ENCODE measurements at regions not wholly inside any gene's neighbourhood (a gene's known extent, or its start where the extent isn't known, plus 50 kb on each side); places are given as distances from the start of the nearest gene placed in this dataset.

DNA sequence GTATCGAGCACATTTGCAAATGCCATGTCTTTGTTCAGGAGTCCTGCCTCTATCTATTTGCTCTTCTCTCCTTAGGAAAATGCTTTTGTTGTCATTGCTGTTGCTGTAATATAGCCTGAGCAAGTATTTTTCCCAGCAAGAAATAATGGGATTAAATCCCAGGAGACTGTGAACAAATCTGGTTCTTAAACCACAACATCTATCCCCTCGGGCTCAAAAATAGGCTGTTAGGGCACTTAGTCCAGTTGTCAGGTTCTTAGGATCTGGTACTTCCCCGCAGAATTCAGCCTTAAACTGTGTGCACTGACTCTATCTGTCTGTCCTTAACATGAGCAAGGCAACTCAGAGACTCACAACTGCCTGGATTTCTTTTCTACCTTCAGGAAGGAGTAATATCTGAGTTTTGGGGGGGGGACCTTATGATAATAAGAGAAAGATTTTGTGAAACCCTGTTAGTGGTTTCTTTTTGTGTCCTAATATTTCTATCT is 437.5 kb downstream of the HTR1B start:
- Histone ChIP-seq H3K4me3 (no peak overlapping the region), H3K4me1 (no peaks in the 10 kb centered on the region), H3K9me3 (no peaks in the 10 kb centered on the region), H3K27me3 (no peaks in the 10 kb centered on the region), H3K36me3 (no peaks in the 10 kb centered on the region), H3K27ac (no peak overlapping the region)
- TF ChIP-seq POLR2A (IDR thresholded peaks at IDR 0.05) (no peak), CTCF (IDR thresholded peaks at IDR 0.05) (no peak)
- no peak for DNase-seq

DNA sequence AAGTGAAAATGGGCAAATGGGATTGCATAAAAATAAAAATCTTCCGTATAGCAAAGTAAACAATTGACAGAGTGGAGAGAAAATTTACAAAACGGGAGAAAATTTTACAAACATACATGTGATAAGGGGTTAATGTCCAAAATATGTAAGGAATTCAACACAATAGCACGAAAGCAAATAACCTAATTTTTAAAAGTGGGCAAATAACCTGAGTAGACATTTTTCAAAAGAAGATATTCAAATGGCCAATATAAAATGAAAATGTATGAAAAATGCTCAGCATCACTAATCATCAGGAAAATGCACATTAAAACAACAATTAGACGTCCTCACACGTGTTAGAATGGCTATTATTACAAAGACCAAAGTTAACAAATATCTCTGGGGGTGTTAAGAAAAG is 441.5 kb downstream of the HTR1B start:
- no peaks in the 10 kb centered on the region for H3K36me3 ChIP-seq
- H3K27ac ChIP-seq = no peak overlapping the region
- H3K27me3 ChIP-seq = no peaks in the 10 kb centered on the region
- H3K4me1 ChIP-seq = no peaks in the 10 kb centered on the region
- no peak for DNase-seq
- no peaks in the 10 kb centered on the region for H3K9me3 ChIP-seq
- H3K4me3 ChIP-seq = no peak overlapping the region
- TF ChIP-seq POLR2A (IDR thresholded peaks at IDR 0.05) (no peak), CTCF (IDR thresholded peaks at IDR 0.05) (no peak)

- Histone ChIP-seq H3K36me3 (no peaks in the 10 kb centered on the region), H3K27me3 (no peaks in the 10 kb centered on the region), H3K27ac (no peak overlapping the region), H3K4me1 (no peaks in the 10 kb centered on the region), H3K4me3 (no peak overlapping the region), H3K9me3 (no peaks in the 10 kb centered on the region)
- TF ChIP-seq POLR2A (IDR thresholded peaks at IDR 0.05) = no peak
- TF ChIP-seq CTCF (IDR thresholded peaks at IDR 0.05) = no peak
- DNase-seq = no peak
These were observed 442.1 kb downstream of the HTR1B start for GRCh38 chr6:77021232-77021631.

- no peaks in the 10 kb centered on the region for H3K27me3 ChIP-seq
- H3K4me1 ChIP-seq = no peaks in the 10 kb centered on the region
- no peak for DNase-seq
- no peaks in the 10 kb centered on the region for H3K36me3 ChIP-seq
- TF ChIP-seq POLR2A (IDR thresholded peaks at IDR 0.05) (no peak), CTCF (IDR thresholded peaks at IDR 0.05) (no peak)
- no peak overlapping the region for H3K4me3 ChIP-seq
- H3K9me3 ChIP-seq = no peaks in the 10 kb centered on the region
- H3K27ac ChIP-seq = no peak overlapping the region
These were observed 444.2 kb downstream of the HTR1B start for GRCh38 chr6:77019081-77019480.

DNA sequence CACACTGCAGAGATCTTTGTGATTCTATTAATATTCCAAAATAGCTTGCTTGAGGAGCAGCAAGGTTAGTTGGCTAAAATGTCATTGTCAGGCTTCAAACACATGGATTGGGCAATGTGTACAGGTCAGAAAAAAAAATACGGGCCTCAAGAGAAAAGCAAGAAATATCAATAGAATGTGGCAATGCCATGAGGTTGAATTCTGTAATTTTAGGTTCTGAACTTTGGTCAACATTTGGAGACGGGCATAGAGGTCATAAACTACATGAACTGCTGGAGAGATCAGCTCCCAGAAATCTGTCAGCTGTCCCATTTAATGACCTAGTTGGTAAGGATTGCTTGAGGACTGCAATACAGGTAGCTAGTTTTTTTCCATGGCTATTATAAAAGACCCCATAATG is 445.8 kb downstream of the HTR1B start:
- no peak for DNase-seq
- no peaks in the 10 kb centered on the region for H3K4me1 ChIP-seq
- no peak overlapping the region for H3K27ac ChIP-seq
- TF ChIP-seq POLR2A (IDR thresholded peaks at IDR 0.05) (no peak), CTCF (IDR thresholded peaks at IDR 0.05) (no peak)
- H3K27me3 ChIP-seq = no peaks in the 10 kb centered on the region
- H3K9me3 ChIP-seq = no peaks in the 10 kb centered on the region
- no peak overlapping the region for H3K4me3 ChIP-seq
- no peaks in the 10 kb centered on the region for H3K36me3 ChIP-seq

GRCh38 chr6:77015350-77015749 is 447.9 kb downstream of the HTR1B start:
- no peak for DNase-seq
- Histone ChIP-seq H3K27ac (no peak overlapping the region), H3K4me3 (no peak overlapping the region), H3K27me3 (no peaks in the 10 kb centered on the region), H3K9me3 (no peaks in the 10 kb centered on the region), H3K36me3 (no peaks in the 10 kb centered on the region), H3K4me1 (no peaks in the 10 kb centered on the region)
- TF ChIP-seq POLR2A (IDR thresholded peaks at IDR 0.05) (no peak), CTCF (IDR thresholded peaks at IDR 0.05) (no peak)

All from Peyer's patch (tissue), 4 donors.